PFSK-1 (cell line): ENCODE measurements at regions not wholly inside any gene's neighbourhood (a gene's known extent, or its start where the extent isn't known, plus 50 kb on each side); places are given as distances from the start of the nearest gene placed in this dataset.

Experiments used
- FOXP2 ChIP-seq: optimal IDR thresholded peaks from 2 replicates; pipeline ENCODE3; 2011; ENCODE audit warnings: borderline replicate concordance, control low read depth, inconsistent platforms; ENCODE audit not compliant: insufficient read depth; ENCODE audit errors: extremely low read length, extremely low read depth
- POLR2AphosphoS5 ChIP-seq: IDR thresholded peaks from 2 replicates; pipeline ENCODE4 v1.6.1; 2012; ENCODE audit warnings: low read depth, mild to moderate bottlenecking, control low read depth, low read length, moderate library complexity
- REST ChIP-seq, 2 experiments: IDR thresholded peaks; 2 replicates each; pipeline versions ENCODE4 v1.6.1 to v1.8.0; 2011 to 2012; ENCODE audit warnings: low read depth in 2 of 2, low read length in 2 of 2, control low read depth in 1 of 2, inconsistent platforms in 1 of 2, mild to moderate bottlenecking in 1 of 2, moderate library complexity in 1 of 2; ENCODE audit not compliant: insufficient read depth in 1 of 2
- SIN3A ChIP-seq: IDR thresholded peaks from 2 replicates; pipeline ENCODE4 v1.6.1; 2012; ENCODE audit warnings: mild to moderate bottlenecking, low read length, moderate library complexity, borderline replicate concordance; ENCODE audit not compliant: insufficient read depth
- TAF1 ChIP-seq: IDR thresholded peaks from 2 replicates; pipeline ENCODE4 v1.6.1; 2012; ENCODE audit warnings: low read length, control low read depth, borderline replicate concordance; ENCODE audit not compliant: insufficient read depth

DNA sequence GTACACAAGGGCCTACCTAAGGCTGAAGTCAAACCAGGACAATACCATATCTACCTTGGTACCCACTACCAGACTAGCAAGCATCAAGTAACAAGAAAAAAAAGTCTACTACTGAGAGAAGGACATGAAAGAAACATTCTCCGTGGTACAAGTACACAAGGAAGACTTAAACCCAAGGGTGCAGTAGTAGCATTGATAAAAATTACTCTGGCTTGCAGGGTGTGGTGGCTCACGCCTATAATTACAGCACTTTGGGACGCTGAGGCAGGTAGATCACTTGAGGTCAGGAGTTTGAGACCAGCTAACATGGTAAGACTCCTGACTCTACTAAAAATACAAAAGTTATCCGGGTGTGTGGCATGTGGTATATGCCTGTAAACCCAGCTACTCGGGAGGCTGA is 386.5 kb upstream of the PMFBP1 start:
- TF ChIP-seq REST (IDR thresholded peaks at IDR 0.05; ENCODE audit: insufficient read depth in 1 of 2, low read depth in 2 of 2, low read length in 2 of 2), result no peak
- no peak for TF ChIP-seq POLR2AphosphoS5
- TF ChIP-seq FOXP2, result no peak
- TF ChIP-seq TAF1, result no peak
- TF ChIP-seq SIN3A, result no peak

- TF ChIP-seq POLR2AphosphoS5 (no peak), REST (IDR thresholded peaks at IDR 0.05; ENCODE audit: insufficient read depth in 1 of 2, low read depth in 2 of 2, low read length in 2 of 2) (no peak), FOXP2 (no peak), SIN3A (no peak), TAF1 (no peak)
Measured at GRCh38 chr16:72554935-72555334, 383.0 kb upstream of the PMFBP1 start.

GRCh38 chr16:72552654-72553053 is 380.7 kb upstream of the PMFBP1 start:
- TF ChIP-seq SIN3A, result no peak

DNA sequence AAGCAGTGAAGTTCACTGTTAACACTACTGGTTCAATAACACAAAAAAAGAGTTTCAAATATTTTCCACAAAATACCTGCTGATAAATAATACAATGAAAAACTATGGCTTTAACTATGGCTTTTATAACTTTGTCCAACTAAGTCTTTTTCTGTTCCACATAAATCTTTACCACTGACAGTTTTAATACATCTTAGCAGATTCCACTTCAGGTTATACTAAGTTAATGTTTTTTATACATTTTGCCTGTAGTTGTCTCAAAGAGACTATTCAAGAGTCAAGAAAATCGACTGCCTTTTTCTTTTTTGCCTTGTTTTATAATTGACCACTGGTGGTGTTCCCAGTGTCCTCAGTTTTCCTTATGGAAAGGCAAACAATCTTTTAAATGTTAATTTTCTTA is 379.7 kb upstream of the PMFBP1 start:
- TF ChIP-seq TAF1 (no peak), POLR2AphosphoS5 (no peak), FOXP2 (no peak), REST (IDR thresholded peaks at IDR 0.05; ENCODE audit: insufficient read depth in 1 of 2, low read depth in 2 of 2, low read length in 2 of 2) (no peak), SIN3A (no peak)

DNA sequence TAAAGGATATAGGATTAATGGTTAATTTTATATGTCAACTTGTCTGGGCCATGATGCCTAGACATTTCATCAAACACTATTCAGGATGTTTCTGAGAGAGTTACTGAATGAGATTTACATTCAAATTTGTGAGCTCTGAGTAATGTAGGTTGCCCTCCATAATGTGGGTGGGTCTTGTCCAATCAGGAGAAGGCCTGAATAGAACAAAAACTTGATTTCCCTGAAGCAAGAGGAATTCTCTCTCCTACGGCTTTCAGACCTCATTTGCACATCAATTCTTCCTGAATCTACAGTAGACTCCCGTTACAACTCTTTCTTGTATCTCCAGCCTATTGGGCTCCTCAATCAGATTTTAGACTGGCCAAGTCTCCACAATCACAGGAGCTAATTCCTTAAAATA is 377.9 kb upstream of the PMFBP1 start:
- no peak for TF ChIP-seq FOXP2
- TF ChIP-seq REST (IDR thresholded peaks at IDR 0.05; ENCODE audit: insufficient read depth in 1 of 2, low read depth in 2 of 2, low read length in 2 of 2), result no peak
- TF ChIP-seq POLR2AphosphoS5, result no peak
- no peak for TF ChIP-seq SIN3A
- TF ChIP-seq TAF1, result no peak

GRCh38 chr16:72542102-72542501 is 370.1 kb upstream of the PMFBP1 start:
- TF ChIP-seq SIN3A, result no peak
- TF ChIP-seq TAF1, result no peak
- TF ChIP-seq FOXP2, result no peak
- no peak for TF ChIP-seq POLR2AphosphoS5
- no peak for TF ChIP-seq REST (IDR thresholded peaks at IDR 0.05; ENCODE audit: insufficient read depth in 1 of 2, low read depth in 2 of 2, low read length in 2 of 2)
